Activated CD4-positive, alpha-beta T cell treated with anti-CD3 and anti-CD28 coated beads, Interleukin-2, Interleukin-6, amounts not matched to agents 100 ng/mL and 50 ng/mL, durations not matched to agents 16 hours and 8 hours (primary cell): ENCODE measurements at regions not wholly inside any gene's neighbourhood (a gene's known extent, or its start where the extent isn't known, plus 50 kb on each side); places are given as distances from the start of the nearest gene placed in this dataset.
"Not testable (repeated sequence)": the region's sequence is repeated elsewhere in the genome, so short reads cannot be mapped to it uniquely, and the experiment has no call there.

Experiments
- DNase-seq: peaks from one replicate; pipeline ENCODE4 v3.0.0-alpha.2; 2020

GRCh38 chr15:23750179-23750578 is 63.1 kb upstream of the NDN start:
- DNase-seq, result no peak

- DNase-seq, result no peak
Observed at GRCh38 chr15:23750776-23751175, 63.7 kb upstream of the NDN start.

GRCh38 chr15:23753248-23753647 is 66.1 kb upstream of the NDN start:
- no peak for DNase-seq

- no peak for DNase-seq
Observed at GRCh38 chr15:23758891-23759290, 71.8 kb upstream of the NDN start.

GRCh38 chr15:23760024-23760423 is 72.9 kb upstream of the NDN start:
- DNase-seq, result no peak

GRCh38 chr15:23761386-23761785 is 74.3 kb upstream of the NDN start:
- no peak for DNase-seq

GRCh38 chr15:23762026-23762425 is 74.9 kb upstream of the NDN start:
- DNase-seq, result no peak

GRCh38 chr15:23763021-23763420 is 75.9 kb upstream of the NDN start:
- DNase-seq, result no peak

- no peak for DNase-seq
Observed at GRCh38 chr15:23764306-23764705, 77.2 kb upstream of the NDN start.

- no peak for DNase-seq
Observed at GRCh38 chr15:23764716-23765115, 77.6 kb upstream of the NDN start.

- not testable (repeated sequence) for DNase-seq
Observed at GRCh38 chr15:23766779-23767178, 79.7 kb upstream of the NDN start.

- no peak for DNase-seq
Observed at GRCh38 chr15:23773093-23773492, 86.0 kb upstream of the NDN start.

GRCh38 chr15:23787346-23788105 is 100.4 kb upstream of the NDN start:
- DNase-seq, result no peak

- DNase-seq, result no peak
Observed at GRCh38 chr15:23793191-23793680, 106.1 kb upstream of the NDN start.

- no peak for DNase-seq
Observed at GRCh38 chr15:23797747-23798446, 110.8 kb upstream of the NDN start.

GRCh38 chr15:23801881-23802280 is 114.8 kb upstream of the NDN start:
- DNase-seq, result no peak

- DNase-seq, result not testable (repeated sequence)
Observed at GRCh38 chr15:23802896-23803435, 115.9 kb upstream of the NDN start.

- no peak for DNase-seq
Observed at GRCh38 chr15:23806980-23807379, 119.9 kb upstream of the NDN start.

GRCh38 chr15:23823508-23823907 is 136.4 kb upstream of the NDN start:
- peak; percentile 8 for DNase-seq

- no peak for DNase-seq
Observed at GRCh38 chr15:23828786-23829185, 141.7 kb upstream of the NDN start.

GRCh38 chr15:23835953-23836352 is 148.8 kb upstream of the NDN start:
- DNase-seq, result no peak

GRCh38 chr15:23839893-23840474 is 152.9 kb upstream of the NDN start:
- no peak for DNase-seq

- DNase-seq, result no peak
Observed at GRCh38 chr15:23846218-23846617, 159.1 kb upstream of the NDN start.

- DNase-seq, result no peak
Observed at GRCh38 chr15:23850666-23851065, 163.6 kb upstream of the NDN start.
